ENCODE measurements at regions not wholly inside any gene's neighbourhood (a gene's known extent, or its start where the extent isn't known, plus 50 kb on each side); places are given as distances from the start of the nearest gene placed in this dataset.

DNA sequence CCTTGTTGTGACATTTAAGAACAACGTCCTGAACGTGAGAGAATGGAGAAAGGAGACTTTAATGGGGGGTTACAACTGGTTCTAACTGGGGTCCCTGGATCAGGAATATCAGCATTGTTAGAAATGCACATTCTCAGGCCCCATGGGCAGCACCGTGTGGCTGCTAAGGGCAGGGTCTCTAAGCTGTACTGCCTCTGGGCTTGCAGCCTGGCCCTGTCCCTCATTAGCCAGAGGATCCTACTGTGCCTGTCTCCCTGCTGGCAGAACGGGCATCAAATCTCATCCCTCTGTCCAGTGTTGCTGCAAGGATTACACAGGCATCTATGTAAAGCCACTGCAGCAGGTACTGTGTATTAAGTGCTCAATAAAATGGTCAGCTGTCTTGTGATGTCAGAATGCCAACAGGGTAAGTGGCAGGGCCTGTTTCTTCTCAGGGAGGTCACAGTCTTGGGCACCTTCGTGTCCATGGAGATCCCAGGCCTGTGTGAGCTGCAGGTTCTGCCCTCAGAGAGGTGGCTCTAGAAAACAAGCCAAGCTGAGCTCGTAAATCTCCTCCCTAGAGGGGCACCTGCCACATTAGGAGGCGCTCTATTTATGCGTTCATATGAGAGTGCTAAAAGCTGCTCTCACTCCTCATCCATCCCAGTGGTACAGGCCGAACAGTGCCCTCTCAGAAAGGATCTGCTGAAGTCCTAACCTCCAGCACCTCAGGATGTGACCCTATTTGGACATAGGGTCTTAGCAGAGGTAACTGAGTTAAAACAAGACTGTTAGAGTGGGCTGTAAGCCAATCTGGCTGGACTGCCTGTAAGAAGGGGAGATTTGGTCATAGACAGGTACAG lies 210.5 kb downstream of the GADD45G start:
- H3K9me3 ChIP-seq (ENCODE audit: control insufficient read depth, low read length) = no peaks in the 10 kb centered on the region
- H3K36me3 ChIP-seq (ENCODE audit: control insufficient read depth, insufficient read depth, low read length) = no peaks in the 10 kb centered on the region
- H3K9ac ChIP-seq (ENCODE audit: low read length) = no peak overlapping the region
- H3K27me3 ChIP-seq (ENCODE audit: control insufficient read depth, insufficient read depth, low read length) = no peaks in the 10 kb centered on the region
- H3K4me1 ChIP-seq (ENCODE audit: control insufficient read depth, insufficient read depth, low read length) = no peaks in the 10 kb centered on the region
- H3K4me3 ChIP-seq (ENCODE audit: low read length) = no peak overlapping the region

DNA sequence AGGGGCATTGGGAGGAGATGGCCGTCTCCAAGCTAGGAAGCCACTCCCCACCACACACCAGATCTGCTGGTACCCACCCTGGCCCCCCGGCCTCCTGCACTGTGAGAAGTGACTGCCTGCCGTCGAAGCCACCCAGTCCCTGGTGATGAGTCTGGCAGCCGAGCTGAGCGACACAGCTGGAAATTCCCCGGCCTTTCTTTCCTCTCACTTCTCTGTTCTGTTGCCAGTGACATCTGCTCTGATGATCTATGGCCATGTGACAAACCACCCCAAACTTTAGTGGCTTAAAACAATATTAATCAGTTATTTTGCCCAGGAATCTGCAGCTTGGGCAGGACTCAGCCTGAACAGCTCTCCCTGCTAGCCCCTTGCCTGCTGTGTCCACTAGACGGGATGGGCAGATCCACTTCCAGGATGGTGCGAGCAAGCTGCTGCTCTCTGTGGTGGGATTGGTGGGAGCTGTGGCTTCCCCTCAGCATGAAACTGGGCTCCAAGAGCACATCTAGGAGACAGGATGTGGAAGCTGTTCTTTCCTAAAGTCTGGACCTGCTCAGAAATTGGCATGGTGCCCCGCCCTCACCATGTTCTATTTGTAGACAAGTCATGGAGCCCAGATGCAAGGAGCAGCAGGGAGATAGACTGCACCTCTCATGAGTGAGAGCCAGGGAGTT lies 211.2 kb downstream of the GADD45G start:
- Histone ChIP-seq H3K9me3 (ENCODE audit: control insufficient read depth, low read length) (no peaks in the 10 kb centered on the region), H3K4me1 (ENCODE audit: control insufficient read depth, insufficient read depth, low read length) (no peaks in the 10 kb centered on the region), H3K36me3 (ENCODE audit: control insufficient read depth, insufficient read depth, low read length) (no peaks in the 10 kb centered on the region), H3K9ac (ENCODE audit: low read length) (no peak overlapping the region), H3K4me3 (ENCODE audit: low read length) (no peak overlapping the region), H3K27me3 (ENCODE audit: control insufficient read depth, insufficient read depth, low read length) (no peaks in the 10 kb centered on the region)

DNA sequence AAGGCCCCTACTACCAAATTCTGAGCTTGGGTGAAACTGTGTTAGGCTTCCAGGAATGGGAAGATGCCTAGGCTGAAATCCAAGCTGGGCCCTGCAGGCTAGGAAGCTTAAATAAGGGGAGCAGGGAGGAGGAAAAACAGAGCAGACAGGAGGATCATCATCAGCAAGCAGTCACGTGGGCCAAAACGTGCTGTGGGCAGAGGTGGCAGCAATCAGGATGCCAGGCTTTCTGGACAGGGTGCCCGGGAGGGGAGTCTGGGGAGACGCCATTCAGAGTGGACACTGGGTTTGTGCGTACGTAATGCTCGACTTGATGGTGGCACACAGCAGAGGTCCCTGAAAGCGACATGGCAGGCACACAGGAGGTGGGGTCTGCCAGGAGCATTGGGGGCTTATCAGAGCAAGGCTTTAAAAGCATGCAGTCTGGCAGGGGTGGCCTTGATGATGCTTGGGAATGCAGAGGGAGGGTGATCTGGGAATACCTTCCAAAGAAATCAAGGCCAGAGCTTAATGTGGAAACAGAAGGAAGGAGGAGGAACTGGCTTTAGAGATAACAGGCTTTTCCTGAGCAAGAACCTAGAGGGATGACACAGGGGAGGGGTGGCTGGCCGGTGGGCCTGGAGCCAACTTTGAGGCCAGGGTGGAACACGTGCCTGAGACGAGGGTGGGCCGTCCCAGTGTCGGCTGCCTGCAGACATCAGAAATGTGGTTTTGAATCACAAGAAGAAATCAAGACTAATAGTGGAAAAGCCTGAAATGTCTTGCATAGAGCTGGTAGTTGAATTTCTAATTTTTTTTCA lies 212.5 kb downstream of the GADD45G start:
- Histone ChIP-seq H3K9me3 (ENCODE audit: control insufficient read depth, low read length) (no peaks in the 10 kb centered on the region), H3K9ac (ENCODE audit: low read length) (no peak overlapping the region), H3K36me3 (ENCODE audit: control insufficient read depth, insufficient read depth, low read length) (no peaks in the 10 kb centered on the region), H3K27me3 (ENCODE audit: control insufficient read depth, insufficient read depth, low read length) (no peaks in the 10 kb centered on the region), H3K4me1 (ENCODE audit: control insufficient read depth, insufficient read depth, low read length) (no peaks in the 10 kb centered on the region), H3K4me3 (ENCODE audit: low read length) (no peak overlapping the region)

DNA sequence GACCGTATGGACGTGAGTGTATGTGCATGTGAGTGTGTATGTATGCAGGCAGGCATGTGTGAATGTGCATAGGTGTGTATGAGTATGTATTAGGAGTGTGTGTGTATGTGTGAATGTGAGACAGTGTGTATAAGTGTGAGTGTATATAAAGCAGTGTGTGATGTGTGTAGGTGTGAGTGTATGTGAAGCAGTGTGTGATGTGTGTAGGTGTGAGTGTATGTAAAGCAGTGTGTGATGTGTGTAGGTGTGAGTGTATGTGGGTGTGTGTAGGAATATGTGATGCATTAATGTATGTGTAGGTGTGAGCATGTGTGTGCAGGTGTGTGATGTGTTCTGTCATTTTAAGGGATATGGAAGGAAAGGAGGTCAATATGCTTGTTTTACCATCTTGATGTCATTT lies 215.5 kb downstream of the GADD45G start:
- Histone ChIP-seq H3K36me3 (ENCODE audit: control insufficient read depth, insufficient read depth, low read length) (no peaks in the 10 kb centered on the region), H3K4me3 (ENCODE audit: low read length) (no peak overlapping the region), H3K4me1 (ENCODE audit: control insufficient read depth, insufficient read depth, low read length) (no peaks in the 10 kb centered on the region), H3K27me3 (ENCODE audit: control insufficient read depth, insufficient read depth, low read length) (no peaks in the 10 kb centered on the region), H3K9ac (ENCODE audit: low read length) (no peak overlapping the region), H3K9me3 (ENCODE audit: control insufficient read depth, low read length) (no peaks in the 10 kb centered on the region)

DNA sequence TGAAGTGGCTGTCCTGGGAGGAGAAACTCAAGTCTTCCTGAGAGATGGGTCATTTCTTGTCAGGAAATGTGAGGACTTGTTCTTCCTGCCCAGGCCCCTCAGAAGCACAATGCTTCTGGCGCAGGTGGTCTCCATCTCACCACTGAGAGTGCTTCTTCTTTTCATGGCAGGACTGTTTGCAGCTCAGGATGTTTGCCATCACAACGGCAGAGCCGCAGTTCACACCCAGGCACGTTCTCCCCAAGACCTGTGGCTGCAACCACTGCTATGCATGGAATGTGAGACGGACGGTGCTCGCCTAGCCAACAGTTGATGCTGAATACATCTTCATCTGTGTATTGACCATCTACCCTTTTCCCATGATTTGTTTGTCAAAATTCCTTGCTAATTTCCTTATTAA lies 216.3 kb downstream of the GADD45G start:
- H3K9me3 ChIP-seq (ENCODE audit: control insufficient read depth, low read length) = no peaks in the 10 kb centered on the region
- no peaks in the 10 kb centered on the region for H3K4me1 ChIP-seq (ENCODE audit: control insufficient read depth, insufficient read depth, low read length)
- no peak overlapping the region for H3K4me3 ChIP-seq (ENCODE audit: low read length)
- H3K9ac ChIP-seq (ENCODE audit: low read length) = no peak overlapping the region
- no peaks in the 10 kb centered on the region for H3K27me3 ChIP-seq (ENCODE audit: control insufficient read depth, insufficient read depth, low read length)
- H3K36me3 ChIP-seq (ENCODE audit: control insufficient read depth, insufficient read depth, low read length) = no peaks in the 10 kb centered on the region

DNA sequence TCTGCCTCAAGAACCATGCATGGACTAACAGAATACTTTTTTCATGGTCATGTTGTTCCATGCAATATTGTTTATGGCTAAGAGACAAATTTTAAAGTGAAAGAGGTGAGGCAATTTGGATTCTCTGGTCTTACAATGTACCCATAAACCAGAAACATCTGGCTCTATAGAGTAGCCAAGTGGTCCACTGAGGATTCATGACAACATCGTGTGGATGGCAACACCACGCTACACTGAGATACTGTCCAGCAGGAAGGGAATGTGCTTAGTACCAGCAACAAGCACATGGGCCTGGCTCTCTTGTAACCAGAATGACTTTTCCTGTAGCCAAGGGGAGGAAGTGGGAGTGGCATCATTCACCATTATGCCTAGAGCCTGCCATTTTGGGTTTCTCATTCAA lies 218.2 kb downstream of the GADD45G start:
- no peaks in the 10 kb centered on the region for H3K27me3 ChIP-seq (ENCODE audit: control insufficient read depth, insufficient read depth, low read length)
- H3K9me3 ChIP-seq (ENCODE audit: control insufficient read depth, low read length) = no peaks in the 10 kb centered on the region
- H3K36me3 ChIP-seq (ENCODE audit: control insufficient read depth, insufficient read depth, low read length) = no peaks in the 10 kb centered on the region
- no peak overlapping the region for H3K4me3 ChIP-seq (ENCODE audit: low read length)
- H3K9ac ChIP-seq (ENCODE audit: low read length) = no peak overlapping the region
- no peaks in the 10 kb centered on the region for H3K4me1 ChIP-seq (ENCODE audit: control insufficient read depth, insufficient read depth, low read length)

DNA sequence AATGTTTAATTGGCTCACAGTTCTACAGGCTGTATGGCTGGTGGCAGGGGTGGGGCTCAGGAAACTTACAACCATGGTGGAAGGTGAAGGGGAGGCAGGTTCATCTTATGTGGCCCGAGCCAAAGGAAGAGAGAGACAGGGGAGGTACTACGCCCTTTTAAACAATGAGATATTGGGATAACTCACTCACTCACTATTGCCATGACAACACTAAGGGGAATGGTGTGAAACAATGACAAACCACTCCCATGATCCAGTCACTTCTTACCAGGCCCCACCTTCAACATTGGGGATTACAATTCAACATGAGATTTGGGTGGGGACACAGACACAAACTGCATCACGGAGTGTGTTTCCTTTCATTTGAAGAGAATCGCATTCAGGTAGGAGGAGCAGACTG lies 220.9 kb downstream of the GADD45G start:
- Histone ChIP-seq H3K36me3 (ENCODE audit: control insufficient read depth, insufficient read depth, low read length) (no peaks in the 10 kb centered on the region), H3K4me3 (ENCODE audit: low read length) (no peak overlapping the region), H3K27me3 (ENCODE audit: control insufficient read depth, insufficient read depth, low read length) (no peaks in the 10 kb centered on the region), H3K9me3 (ENCODE audit: control insufficient read depth, low read length) (no peaks in the 10 kb centered on the region), H3K4me1 (ENCODE audit: control insufficient read depth, insufficient read depth, low read length) (no peaks in the 10 kb centered on the region), H3K9ac (ENCODE audit: low read length) (no peak overlapping the region)

DNA sequence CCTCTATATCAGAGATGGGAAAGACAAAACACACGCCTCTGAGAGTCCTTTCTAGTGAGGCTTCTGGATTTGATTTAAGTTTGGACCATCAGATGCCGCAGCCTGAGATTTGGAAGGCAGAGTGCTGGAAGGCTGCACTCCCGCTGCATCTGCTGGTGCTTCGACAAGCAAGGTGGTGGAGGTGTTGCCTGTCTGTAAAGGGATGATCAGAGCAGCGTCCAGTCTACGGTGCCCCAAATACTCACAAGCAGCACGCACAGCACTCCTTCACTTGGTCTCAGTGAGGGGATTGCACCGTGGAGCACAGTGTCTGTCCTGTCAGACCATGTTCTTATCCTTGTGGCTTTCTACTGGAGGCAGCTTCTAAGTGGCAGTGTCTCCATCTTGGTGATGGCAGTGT lies 221.4 kb downstream of the GADD45G start:
- no peak overlapping the region for H3K4me3 ChIP-seq (ENCODE audit: low read length)
- no peaks in the 10 kb centered on the region for H3K9me3 ChIP-seq (ENCODE audit: control insufficient read depth, low read length)
- H3K9ac ChIP-seq (ENCODE audit: low read length) = no peak overlapping the region
- no peaks in the 10 kb centered on the region for H3K4me1 ChIP-seq (ENCODE audit: control insufficient read depth, insufficient read depth, low read length)
- no peaks in the 10 kb centered on the region for H3K36me3 ChIP-seq (ENCODE audit: control insufficient read depth, insufficient read depth, low read length)
- no peaks in the 10 kb centered on the region for H3K27me3 ChIP-seq (ENCODE audit: control insufficient read depth, insufficient read depth, low read length)

DNA sequence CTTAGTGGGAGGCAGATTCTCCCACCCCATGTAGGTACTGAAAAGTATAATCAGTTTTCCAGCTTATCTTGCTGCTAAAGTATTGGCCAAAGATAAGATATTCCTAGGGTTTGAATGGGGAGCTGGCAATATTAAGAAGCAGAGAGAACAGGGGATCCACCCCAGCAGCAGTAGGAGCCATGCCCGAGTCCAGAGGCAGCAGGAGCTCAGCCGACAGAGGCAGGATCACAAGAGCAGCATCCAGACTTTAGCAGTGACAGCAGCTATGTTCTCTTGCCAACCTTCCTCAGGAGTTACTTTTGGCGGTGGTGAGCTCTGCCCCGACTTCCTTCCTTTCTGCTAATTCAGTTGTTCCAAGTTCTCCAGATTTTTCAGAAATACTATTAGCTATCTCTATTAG lies 224.5 kb downstream of the GADD45G start:
- no peaks in the 10 kb centered on the region for H3K9me3 ChIP-seq (ENCODE audit: control insufficient read depth, low read length)
- no peaks in the 10 kb centered on the region for H3K4me1 ChIP-seq (ENCODE audit: control insufficient read depth, insufficient read depth, low read length)
- no peak overlapping the region for H3K4me3 ChIP-seq (ENCODE audit: low read length)
- H3K27me3 ChIP-seq (ENCODE audit: control insufficient read depth, insufficient read depth, low read length) = no peaks in the 10 kb centered on the region
- no peaks in the 10 kb centered on the region for H3K36me3 ChIP-seq (ENCODE audit: control insufficient read depth, insufficient read depth, low read length)
- H3K9ac ChIP-seq (ENCODE audit: low read length) = no peak overlapping the region

DNA sequence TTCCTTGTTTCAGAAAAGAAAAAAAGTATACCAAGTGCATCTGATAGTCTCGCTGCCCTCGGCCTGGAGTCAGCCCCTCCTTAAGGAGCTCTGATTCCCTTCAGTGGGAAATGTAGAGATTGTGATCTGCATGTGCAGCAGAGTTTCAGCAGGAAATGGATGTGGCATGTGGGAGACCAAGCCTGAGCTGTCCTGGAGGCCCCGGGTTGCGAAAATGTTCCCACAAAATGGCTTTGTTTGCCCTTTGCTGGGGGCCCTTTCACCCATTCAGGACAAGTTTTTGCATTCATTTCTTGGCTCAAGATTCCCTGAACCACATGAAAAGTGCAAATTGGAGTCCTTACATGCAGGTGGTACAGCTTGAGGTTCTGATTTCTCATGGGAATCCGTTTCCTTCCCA lies 230.9 kb downstream of the GADD45G start:
- H3K27me3 ChIP-seq (ENCODE audit: control insufficient read depth, insufficient read depth, low read length) = no peaks in the 10 kb centered on the region
- H3K36me3 ChIP-seq (ENCODE audit: control insufficient read depth, insufficient read depth, low read length) = no peaks in the 10 kb centered on the region
- no peak overlapping the region for H3K9ac ChIP-seq (ENCODE audit: low read length)
- H3K4me1 ChIP-seq (ENCODE audit: control insufficient read depth, insufficient read depth, low read length) = peaks cover 12% of the 10 kb centered on the region
- no peak overlapping the region for H3K4me3 ChIP-seq (ENCODE audit: low read length)
- H3K9me3 ChIP-seq (ENCODE audit: control insufficient read depth, low read length) = no peaks in the 10 kb centered on the region

DNA sequence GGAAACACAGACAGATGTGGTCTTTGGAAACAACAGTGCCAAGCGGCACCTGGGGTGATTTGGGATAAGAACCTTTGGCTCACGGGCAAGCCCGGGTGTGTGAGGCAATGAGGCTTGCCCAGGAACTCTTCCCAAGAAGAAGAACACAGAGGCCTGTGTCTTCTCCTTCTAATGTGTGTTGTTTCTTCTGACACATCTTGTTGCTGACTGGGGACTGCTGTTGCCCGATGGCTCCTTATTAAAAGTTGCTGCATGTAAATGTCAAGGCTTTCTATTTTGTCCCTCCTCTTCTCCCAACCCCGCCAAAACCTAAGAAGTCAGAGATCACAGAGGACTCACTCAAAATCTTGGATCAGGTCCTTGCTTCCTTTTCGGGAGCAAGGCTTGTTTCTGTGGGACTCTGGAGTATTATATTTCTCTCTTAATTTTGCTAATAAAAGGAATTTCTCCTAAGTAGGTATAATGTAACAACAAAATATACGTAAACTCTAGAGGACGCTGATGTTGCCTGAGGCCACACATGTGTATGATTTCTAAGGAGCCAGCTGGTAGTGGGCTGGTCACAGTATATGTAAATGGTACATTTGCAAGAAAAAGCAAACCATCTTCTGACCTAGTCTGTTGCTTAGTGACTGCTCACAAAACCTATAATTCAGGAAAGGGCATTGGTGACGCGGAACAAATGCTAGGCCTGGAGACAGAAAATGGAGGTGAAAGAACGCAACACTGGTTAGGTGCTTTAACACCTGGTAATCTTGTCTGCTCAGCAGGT lies 232.5 kb downstream of the GADD45G start:
- no peak overlapping the region for H3K9ac ChIP-seq (ENCODE audit: low read length)
- H3K4me1 ChIP-seq (ENCODE audit: control insufficient read depth, insufficient read depth, low read length) = peaks cover 17% of the 10 kb centered on the region
- no peaks in the 10 kb centered on the region for H3K9me3 ChIP-seq (ENCODE audit: control insufficient read depth, low read length)
- no peaks in the 10 kb centered on the region for H3K27me3 ChIP-seq (ENCODE audit: control insufficient read depth, insufficient read depth, low read length)
- H3K4me3 ChIP-seq (ENCODE audit: low read length) = no peak overlapping the region
- H3K36me3 ChIP-seq (ENCODE audit: control insufficient read depth, insufficient read depth, low read length) = no peaks in the 10 kb centered on the region
